ENCODE measurements at regions not wholly inside any gene's neighbourhood (a gene's known extent, or its start where the extent isn't known, plus 50 kb on each side); places are given as distances from the start of the nearest gene placed in this dataset.
"Not testable (repeated sequence)": the region's sequence is repeated elsewhere in the genome, so short reads cannot be mapped to it uniquely, and the experiment has no call there.

DNA sequence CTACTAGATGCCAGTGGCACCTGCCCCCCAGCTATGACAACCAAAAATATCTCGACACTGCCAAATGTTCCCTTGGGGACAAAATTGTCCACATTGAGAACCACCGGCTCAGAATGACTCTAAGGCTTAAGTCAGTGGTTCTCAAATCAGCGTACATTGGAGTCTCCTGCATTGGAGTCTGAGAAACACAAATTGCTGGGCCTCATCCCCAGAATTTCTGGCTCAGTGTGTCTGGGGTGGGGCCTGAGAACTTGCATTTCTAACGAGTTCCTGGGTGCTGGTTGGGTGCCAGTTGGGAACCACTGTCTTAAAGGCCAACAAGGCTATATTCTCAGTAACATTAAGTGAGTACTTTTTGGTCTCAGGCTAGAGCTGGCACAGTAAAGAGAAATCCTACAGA is 77.7 kb upstream of the GADD45A start:
- Histone ChIP-seq H3K4me3 (ENCODE audit: low read depth, low read length) (no peak overlapping the region), H3K4me1 (ENCODE audit: control insufficient read depth, insufficient read depth, low read length, unreplicated experiment) (no peaks in the 10 kb centered on the region), H3K27ac (ENCODE audit: low read depth, low read length) (no peak overlapping the region), H2AFZ (ENCODE audit: low read length, unreplicated experiment) (no peak overlapping the region), H3K79me2 (ENCODE audit: control insufficient read depth, insufficient read depth, low read length, unreplicated experiment) (no peaks in the 10 kb centered on the region), H3K36me3 (ENCODE audit: insufficient read depth, low read length) (no peaks in the 10 kb centered on the region), H3K27me3 (ENCODE audit: insufficient read depth, low read length) (no peaks in the 10 kb centered on the region)

DNA sequence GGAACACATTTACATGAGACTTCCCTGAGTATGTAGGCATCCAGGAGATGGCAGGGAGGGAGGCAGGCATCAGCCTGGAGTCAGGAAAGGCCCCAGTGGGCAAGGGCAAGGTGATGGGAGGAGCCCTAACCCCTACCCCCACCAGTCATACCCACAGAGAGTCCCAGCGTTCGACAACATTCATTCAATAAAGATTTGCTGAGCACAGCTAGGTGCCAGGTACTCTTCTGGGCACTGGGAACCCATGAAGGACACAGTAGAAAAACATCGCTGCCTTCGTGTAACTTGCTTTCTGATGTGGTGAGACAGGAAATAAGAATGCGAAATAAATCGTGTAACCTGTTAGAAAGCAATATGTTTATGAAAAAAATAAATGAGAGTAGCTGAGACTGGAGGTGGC is 77.3 kb upstream of the GADD45A start:
- no peak overlapping the region for H2AFZ ChIP-seq (ENCODE audit: low read length, unreplicated experiment)
- no peaks in the 10 kb centered on the region for H3K27me3 ChIP-seq (ENCODE audit: insufficient read depth, low read length)
- no peak overlapping the region for H3K27ac ChIP-seq (ENCODE audit: low read depth, low read length)
- no peak overlapping the region for H3K4me3 ChIP-seq (ENCODE audit: low read depth, low read length)
- H3K4me1 ChIP-seq (ENCODE audit: control insufficient read depth, insufficient read depth, low read length, unreplicated experiment): no peaks in the 10 kb centered on the region
- H3K36me3 ChIP-seq (ENCODE audit: insufficient read depth, low read length): no peaks in the 10 kb centered on the region
- H3K79me2 ChIP-seq (ENCODE audit: control insufficient read depth, insufficient read depth, low read length, unreplicated experiment): no peaks in the 10 kb centered on the region

DNA sequence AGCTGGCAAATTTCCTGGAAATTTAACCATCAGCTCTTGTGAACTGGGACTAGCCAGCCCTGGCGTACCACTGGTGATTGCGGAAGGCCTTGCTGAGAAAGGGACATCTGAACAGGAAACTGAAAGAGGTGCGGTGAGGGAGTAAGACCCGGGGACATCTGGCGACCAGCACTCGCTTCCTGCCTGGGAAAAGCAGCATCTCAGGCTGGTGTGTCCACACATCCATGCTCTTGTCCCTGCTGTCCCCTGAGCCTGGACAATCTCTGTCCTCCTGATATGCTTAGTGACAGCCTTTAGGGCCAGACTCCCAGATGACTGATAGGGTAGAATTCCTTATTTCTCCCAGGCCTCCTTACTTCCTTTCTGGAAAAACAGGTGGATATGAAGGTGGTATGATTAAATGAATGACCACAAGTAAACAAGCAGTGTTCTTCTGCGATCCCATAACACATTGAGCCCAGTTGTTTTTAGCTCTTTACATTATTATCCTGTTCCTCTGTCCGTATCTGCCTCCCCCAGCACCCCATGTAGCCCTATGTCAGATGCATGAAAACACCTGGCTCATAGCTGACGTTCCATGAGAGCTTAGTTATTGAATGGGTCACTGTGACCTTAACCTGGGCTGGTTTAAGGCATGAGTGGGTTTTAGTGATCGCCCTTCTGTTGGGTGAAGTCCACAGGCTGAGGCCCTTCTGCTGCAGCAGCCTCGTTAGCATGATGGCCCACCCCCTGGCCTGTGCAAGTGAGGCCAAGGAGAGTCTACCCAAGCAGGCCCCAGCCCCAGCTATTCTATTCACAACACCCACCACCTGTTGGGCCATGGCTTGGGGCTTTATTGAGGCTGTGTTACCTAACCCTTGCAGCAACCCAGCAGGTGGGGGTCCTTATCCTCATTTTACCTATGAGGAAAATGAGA is 76.1 kb upstream of the GADD45A start:
- Histone ChIP-seq H3K36me3 (ENCODE audit: insufficient read depth, low read length) (no peaks in the 10 kb centered on the region), H3K27me3 (ENCODE audit: insufficient read depth, low read length) (no peaks in the 10 kb centered on the region), H2AFZ (ENCODE audit: low read length, unreplicated experiment) (no peak overlapping the region), H3K79me2 (ENCODE audit: control insufficient read depth, insufficient read depth, low read length, unreplicated experiment) (no peaks in the 10 kb centered on the region), H3K4me3 (ENCODE audit: low read depth, low read length) (no peak overlapping the region), H3K27ac (ENCODE audit: low read depth, low read length) (no peak overlapping the region), H3K4me1 (ENCODE audit: control insufficient read depth, insufficient read depth, low read length, unreplicated experiment) (no peaks in the 10 kb centered on the region)

DNA sequence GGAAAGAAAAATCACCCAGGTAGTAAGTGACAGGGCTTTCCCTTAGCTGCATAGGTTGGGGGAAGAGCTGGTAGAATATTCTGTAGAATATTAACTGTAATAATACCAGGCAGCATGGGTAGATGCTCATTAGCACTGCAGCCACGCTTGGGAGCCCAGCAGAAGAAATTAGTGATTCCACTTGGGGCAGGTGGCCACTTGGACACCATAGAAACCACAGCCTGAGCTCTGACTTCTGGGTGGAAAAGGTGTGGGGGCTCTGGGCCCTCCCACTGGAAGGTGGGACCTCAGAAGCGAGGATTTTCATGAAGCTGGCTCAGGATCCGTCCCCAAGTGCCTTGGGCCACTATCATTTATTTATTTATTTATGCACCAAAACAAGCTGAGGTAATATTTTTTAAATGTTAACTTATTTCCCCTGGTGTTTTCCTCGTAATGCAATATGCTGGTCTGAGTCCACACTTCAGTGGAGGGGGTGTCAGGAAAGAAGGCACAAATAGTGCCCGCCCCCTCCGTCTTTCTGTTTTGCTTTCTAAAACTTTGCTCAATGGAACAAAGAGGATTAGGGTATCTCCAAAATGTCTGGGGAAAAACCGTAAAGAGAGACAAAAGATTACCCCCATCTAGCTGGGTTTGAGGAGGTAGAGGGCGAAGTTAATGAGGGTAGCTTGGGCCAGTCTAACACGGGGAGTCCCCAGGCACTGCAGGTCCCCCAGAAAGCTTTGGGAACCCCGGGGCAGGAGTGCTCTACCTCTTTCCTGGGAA is 75.2 kb upstream of the GADD45A start:
- no peak overlapping the region for H2AFZ ChIP-seq (ENCODE audit: low read length, unreplicated experiment)
- no peak overlapping the region for H3K27ac ChIP-seq (ENCODE audit: low read depth, low read length)
- H3K36me3 ChIP-seq (ENCODE audit: insufficient read depth, low read length): no peaks in the 10 kb centered on the region
- no peaks in the 10 kb centered on the region for H3K79me2 ChIP-seq (ENCODE audit: control insufficient read depth, insufficient read depth, low read length, unreplicated experiment)
- peaks cover 3% of the 10 kb centered on the region for H3K4me1 ChIP-seq (ENCODE audit: control insufficient read depth, insufficient read depth, low read length, unreplicated experiment)
- H3K27me3 ChIP-seq (ENCODE audit: insufficient read depth, low read length): no peaks in the 10 kb centered on the region
- no peak overlapping the region for H3K4me3 ChIP-seq (ENCODE audit: low read depth, low read length)

DNA sequence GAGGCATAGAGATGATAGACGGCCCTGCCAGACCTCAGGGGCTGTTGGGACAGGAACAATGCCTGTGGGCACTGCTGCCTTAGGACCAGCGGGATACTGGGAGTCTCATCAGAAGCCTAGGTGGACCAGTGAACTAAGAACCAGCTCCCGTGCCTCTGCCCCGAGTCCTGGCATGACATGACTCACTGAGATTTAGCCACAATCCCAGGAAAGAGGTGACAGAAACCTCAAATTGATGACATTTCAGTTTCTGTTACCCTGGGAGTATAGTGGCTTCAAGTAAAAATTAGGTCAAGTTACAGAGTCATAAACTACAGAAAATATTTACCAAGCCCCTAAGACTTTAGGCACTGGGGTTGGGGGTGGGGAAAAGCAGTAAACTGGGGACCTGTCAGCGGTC is 74.6 kb upstream of the GADD45A start:
- H3K27ac ChIP-seq (ENCODE audit: low read depth, low read length): no peak overlapping the region
- peaks cover 5% of the 10 kb centered on the region for H3K4me1 ChIP-seq (ENCODE audit: control insufficient read depth, insufficient read depth, low read length, unreplicated experiment)
- H3K79me2 ChIP-seq (ENCODE audit: control insufficient read depth, insufficient read depth, low read length, unreplicated experiment): no peaks in the 10 kb centered on the region
- no peak overlapping the region for H2AFZ ChIP-seq (ENCODE audit: low read length, unreplicated experiment)
- H3K36me3 ChIP-seq (ENCODE audit: insufficient read depth, low read length): no peaks in the 10 kb centered on the region
- H3K4me3 ChIP-seq (ENCODE audit: low read depth, low read length): no peak overlapping the region
- H3K27me3 ChIP-seq (ENCODE audit: insufficient read depth, low read length): no peaks in the 10 kb centered on the region

DNA sequence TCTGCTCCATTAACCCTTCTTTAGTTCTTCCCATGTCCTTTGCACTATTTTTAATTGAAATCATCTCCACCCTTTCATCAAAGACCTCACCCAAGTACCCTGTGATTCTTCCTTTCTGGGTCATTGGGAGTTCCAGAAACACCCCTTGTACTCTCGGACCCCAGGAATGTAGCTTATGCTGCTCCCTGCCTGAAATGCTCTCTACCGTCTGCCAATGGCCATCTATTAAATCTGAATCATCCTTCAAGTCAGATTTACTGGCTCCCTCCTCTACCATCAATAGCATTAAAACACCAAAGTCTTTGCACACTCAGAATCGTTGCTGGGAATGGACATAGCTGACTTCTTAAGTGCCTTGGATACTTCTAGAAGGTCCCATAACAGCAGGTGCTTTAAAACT is 73.2 kb upstream of the GADD45A start:
- Histone ChIP-seq H3K27me3 (ENCODE audit: insufficient read depth, low read length) (no peaks in the 10 kb centered on the region), H3K4me3 (ENCODE audit: low read depth, low read length) (no peak overlapping the region), H3K79me2 (ENCODE audit: control insufficient read depth, insufficient read depth, low read length, unreplicated experiment) (no peaks in the 10 kb centered on the region), H3K36me3 (ENCODE audit: insufficient read depth, low read length) (no peaks in the 10 kb centered on the region), H2AFZ (ENCODE audit: low read length, unreplicated experiment) (no peak overlapping the region), H3K4me1 (ENCODE audit: control insufficient read depth, insufficient read depth, low read length, unreplicated experiment) (peaks cover 5% of the 10 kb centered on the region), H3K27ac (ENCODE audit: low read depth, low read length) (no peak overlapping the region)

DNA sequence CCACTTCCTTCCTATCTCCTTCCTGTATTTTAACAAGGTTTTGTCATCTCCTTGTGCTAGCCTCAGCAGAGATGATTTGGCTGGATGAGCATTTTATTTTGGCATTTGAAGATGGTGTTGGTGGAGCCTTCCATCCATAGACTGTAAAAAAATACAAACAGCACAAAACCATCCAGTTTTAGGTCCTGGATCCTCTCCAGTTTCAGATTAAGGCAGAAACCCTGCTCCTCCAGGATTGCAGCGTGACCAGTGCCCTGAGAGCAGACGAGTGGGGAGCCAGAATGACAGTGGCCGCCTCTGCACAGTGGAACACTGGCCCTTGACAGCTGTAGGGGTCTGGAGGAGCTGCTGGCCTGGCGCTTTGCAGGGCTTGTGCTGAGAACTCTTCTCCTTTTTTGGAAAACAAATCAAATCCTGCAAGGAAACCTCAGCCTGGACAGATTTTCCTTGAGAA is 72.2 kb upstream of the GADD45A start:
- no peaks in the 10 kb centered on the region for H3K79me2 ChIP-seq (ENCODE audit: control insufficient read depth, insufficient read depth, low read length, unreplicated experiment)
- no peaks in the 10 kb centered on the region for H3K36me3 ChIP-seq (ENCODE audit: insufficient read depth, low read length)
- peaks cover 5% of the 10 kb centered on the region for H3K4me1 ChIP-seq (ENCODE audit: control insufficient read depth, insufficient read depth, low read length, unreplicated experiment)
- H2AFZ ChIP-seq (ENCODE audit: low read length, unreplicated experiment): no peak overlapping the region
- no peak overlapping the region for H3K4me3 ChIP-seq (ENCODE audit: low read depth, low read length)
- no peak overlapping the region for H3K27ac ChIP-seq (ENCODE audit: low read depth, low read length)
- no peaks in the 10 kb centered on the region for H3K27me3 ChIP-seq (ENCODE audit: insufficient read depth, low read length)

DNA sequence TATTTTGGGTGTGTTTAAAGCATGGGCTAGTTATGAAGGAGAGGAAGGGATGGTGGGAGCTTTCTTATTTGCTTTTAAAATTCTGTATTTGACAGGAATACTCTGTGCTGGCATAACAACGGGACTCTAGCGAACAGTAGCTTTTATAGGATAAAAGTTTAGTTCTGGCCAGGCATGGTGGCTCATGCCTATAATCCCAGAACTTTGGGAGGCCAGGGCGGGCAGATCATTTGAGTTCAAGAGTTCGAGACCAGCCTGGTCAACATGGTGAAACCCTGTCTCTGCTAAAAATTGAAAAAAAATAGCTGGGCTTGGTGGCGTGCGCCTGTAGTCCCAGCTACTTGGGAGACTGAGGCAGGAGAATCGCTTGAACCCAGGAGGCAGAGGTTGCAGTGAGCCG is 71.5 kb upstream of the GADD45A start:
- H2AFZ ChIP-seq (ENCODE audit: low read length, unreplicated experiment); H3K4me3 ChIP-seq (ENCODE audit: low read depth, low read length); H3K27ac ChIP-seq (ENCODE audit: low read depth, low read length); H3K36me3 ChIP-seq (ENCODE audit: insufficient read depth, low read length); H3K27me3 ChIP-seq (ENCODE audit: insufficient read depth, low read length); H3K79me2 ChIP-seq (ENCODE audit: control insufficient read depth, insufficient read depth, low read length, unreplicated experiment): not testable (repeated sequence)
- peaks cover 11% of the 10 kb centered on the region for H3K4me1 ChIP-seq (ENCODE audit: control insufficient read depth, insufficient read depth, low read length, unreplicated experiment)

DNA sequence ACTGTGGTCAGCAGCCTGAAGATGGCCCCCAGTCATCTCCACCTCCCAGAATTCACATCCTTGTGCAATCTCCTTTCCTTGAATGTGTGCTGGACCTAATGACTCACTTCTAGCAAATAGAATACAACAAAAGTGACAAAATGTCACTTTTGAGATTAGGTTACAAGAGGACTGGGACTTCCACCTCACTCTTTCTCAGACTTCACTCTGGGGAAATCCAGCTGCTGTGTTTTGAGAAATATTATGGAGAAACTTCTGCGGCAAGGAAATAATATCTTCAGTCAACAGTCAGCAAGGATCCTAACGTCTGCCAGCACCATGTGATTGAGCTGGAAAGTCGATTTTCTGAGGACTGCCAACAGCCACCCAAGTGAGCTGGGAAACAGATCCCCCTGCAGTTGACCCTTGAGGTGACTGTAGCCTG is 70.5 kb upstream of the GADD45A start:
- Histone ChIP-seq H2AFZ (ENCODE audit: low read length, unreplicated experiment) (no peak overlapping the region), H3K27ac (ENCODE audit: low read depth, low read length) (no peak overlapping the region), H3K79me2 (ENCODE audit: control insufficient read depth, insufficient read depth, low read length, unreplicated experiment) (no peaks in the 10 kb centered on the region), H3K4me3 (ENCODE audit: low read depth, low read length) (no peak overlapping the region), H3K4me1 (ENCODE audit: control insufficient read depth, insufficient read depth, low read length, unreplicated experiment) (peaks cover 21% of the 10 kb centered on the region), H3K27me3 (ENCODE audit: insufficient read depth, low read length) (no peaks in the 10 kb centered on the region), H3K36me3 (ENCODE audit: insufficient read depth, low read length) (no peaks in the 10 kb centered on the region)

DNA sequence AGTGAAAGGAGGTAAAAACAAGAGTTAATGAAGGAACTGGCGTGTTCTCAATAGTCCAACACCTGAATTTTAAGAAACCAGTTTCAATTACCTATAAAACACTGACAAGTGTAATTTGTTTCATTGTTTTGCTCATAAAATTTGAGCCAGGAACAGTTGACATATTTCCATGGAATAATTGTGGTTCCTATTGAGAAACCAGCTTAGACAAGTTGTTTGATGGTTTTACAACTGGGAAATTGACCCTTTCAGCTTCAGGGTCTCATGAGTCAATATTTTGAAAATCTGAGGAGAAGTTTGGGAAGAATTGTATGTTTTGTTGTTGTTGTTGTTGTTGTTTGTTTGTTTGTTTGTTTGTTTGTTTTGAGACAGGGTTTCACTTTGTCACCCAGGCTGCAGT is 69.1 kb upstream of the GADD45A start:
- no peaks in the 10 kb centered on the region for H3K79me2 ChIP-seq (ENCODE audit: control insufficient read depth, insufficient read depth, low read length, unreplicated experiment)
- H3K4me1 ChIP-seq (ENCODE audit: control insufficient read depth, insufficient read depth, low read length, unreplicated experiment): peaks cover 21% of the 10 kb centered on the region
- no peak overlapping the region for H3K27ac ChIP-seq (ENCODE audit: low read depth, low read length)
- H3K27me3 ChIP-seq (ENCODE audit: insufficient read depth, low read length): no peaks in the 10 kb centered on the region
- no peak overlapping the region for H2AFZ ChIP-seq (ENCODE audit: low read length, unreplicated experiment)
- no peaks in the 10 kb centered on the region for H3K36me3 ChIP-seq (ENCODE audit: insufficient read depth, low read length)
- no peak overlapping the region for H3K4me3 ChIP-seq (ENCODE audit: low read depth, low read length)
